Urothelium cell line (cell line): ENCODE measurements at regions not wholly inside any gene's neighbourhood (a gene's known extent, or its start where the extent isn't known, plus 50 kb on each side); places are given as distances from the start of the nearest gene placed in this dataset.

Source experiments
- DNase-seq: peaks from one replicate; pipeline ENCODE4 v3.0.0; 2011; ENCODE audit warnings: low spot score, mixed read lengths
- FAIRE-seq: peaks from 2 replicates; lab custom pipeline; 2011; peaks lifted over from hg19 to GRCh38; lab: Jason Lieb, UNC

DNA sequence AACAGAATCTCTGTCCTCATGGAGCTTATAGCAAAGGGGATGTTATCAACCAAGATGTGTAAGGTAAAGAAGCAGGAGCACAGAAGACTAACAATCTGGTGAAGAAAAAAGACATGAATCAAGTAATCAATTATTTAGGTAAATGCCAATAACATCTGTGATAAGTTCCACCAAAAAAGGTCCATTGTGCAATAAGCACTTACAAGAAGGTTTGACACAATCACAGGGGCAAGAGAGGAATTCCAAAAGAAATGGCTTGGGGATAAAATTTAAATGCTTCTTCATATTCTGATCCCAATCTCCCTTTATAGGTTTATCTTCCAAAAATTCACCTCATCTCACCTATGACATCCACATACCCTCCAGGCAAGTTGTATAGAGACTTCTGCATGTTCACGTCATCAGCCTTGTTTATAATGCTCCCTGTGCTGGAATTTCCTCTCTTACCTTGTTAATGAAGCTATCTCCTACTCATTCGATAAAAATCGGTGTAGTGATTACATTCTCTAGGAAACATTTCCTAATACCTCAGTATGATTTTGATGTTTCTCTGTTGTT is 53.6 kb upstream of the DPT start:
- no peak for FAIRE-seq
- DNase-seq: no peak

DNA sequence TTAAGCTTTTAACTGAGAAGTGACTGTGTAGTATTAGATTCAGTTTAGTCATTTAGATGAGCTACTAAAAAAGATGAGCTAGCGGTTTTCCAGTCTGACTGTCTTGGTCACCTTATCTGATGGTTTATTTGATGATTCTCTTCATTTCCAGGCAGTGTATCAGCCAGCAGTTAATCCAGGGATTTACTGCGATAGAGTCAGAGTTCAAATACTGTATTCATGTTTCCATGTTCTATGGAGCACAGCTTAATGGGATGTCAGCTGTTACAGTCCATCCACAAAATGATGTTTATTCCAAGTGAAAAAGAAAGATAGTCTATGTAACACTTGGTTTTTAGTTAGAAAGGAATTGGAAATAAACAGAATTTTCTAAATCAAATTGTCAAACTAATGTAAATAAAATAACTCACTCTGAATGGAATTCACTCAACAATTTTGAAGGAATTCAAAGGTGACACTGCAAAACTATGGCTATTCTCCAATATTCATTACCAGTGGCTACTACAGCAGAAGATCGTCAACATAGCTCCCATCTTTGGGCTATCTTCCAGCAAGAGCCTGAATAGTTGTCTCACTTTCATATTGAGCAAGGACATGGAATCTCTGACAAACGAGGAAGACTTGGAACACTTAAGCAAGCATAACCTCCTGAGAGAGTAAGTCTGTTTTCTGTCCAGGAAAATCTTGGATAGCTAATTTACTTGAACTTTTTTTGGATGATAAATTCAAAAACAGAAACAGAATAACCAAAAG is 54.6 kb upstream of the DPT start:
- FAIRE-seq (no peak), DNase-seq (no peak)

DNA sequence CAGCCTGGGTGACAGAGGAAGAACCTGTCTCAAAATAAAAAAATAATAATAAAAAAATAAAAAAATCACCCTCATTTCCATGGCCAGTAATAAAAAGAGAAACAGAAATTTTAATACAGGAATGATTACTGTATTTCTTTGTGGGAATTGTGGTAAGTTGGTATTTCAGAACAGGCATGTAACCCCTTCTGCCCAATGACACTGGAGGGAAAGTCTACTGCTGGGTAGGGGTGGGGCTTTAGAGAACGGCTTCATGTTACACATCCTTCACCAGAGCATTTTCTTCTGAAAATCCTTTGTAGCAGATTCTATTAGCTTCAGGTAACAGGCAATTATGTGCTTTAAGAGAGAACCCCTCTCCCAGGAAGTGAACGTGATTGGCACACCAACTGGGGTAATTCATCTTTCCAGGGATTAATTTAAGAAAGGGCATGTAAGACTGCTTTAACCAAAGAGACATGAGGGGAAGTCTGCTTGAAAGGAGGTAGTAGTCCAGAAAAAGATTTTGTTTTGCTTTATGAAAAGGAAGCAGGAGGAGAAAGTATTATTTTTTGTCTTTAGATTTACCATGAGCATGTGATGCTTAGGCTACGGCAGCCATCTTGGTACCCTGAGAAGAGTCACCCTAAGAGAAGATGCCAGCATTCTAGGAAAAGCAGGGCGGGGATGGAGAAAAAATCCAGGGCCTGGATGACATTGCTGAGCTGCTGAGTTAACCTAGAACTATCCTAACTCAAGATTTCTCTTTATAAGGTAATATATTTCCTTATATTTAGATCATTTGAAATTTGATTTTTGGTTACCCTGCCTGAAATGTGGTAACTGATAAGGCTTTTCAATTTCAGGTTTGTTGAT is 57.7 kb upstream of the DPT start:
- DNase-seq: no peak

DNA sequence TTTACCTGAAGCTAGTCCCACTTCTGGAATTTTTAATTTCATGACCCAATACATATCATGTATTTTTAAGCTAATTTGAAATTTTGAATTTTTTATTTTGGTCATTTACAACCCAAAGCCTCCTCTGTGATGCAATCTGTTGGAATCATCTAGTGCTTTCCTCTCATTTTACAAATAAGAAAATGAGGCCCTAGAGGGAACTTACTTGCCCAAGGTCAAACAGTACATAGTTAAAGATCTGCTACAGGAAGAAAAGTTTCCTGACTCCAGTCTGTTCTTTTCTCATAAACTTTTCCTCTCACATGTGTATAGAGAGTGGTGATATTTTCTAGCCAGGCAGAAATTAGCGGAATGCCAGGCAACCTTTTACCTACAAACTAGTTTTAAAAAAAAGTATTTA is 59.3 kb upstream of the DPT start:
- DNase-seq: no peak
- no peak for FAIRE-seq

More for the DNA sequence above, 57.7 kb upstream of the DPT start:
- FAIRE-seq: no peak

DNA sequence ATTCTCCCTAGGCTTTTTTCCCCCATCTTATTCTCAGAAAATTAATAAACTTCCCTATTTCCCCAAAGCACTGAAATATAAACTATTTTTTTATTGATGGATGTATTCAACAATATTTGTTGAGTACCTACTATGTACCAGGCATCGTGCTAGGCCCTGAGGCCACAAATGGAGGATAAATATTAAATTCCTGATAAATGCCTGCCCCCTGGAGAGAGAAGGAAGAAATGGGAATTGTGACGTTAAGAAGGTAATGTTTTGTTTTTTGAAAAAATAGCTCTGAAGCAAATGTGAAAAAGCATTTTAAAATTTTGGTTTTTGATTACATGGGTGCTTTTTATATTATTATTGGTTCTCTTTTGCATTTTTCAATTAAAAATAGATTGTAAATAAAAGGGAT is 60.5 kb upstream of the DPT start:
- DNase-seq: no peak
- no peak for FAIRE-seq

DNA sequence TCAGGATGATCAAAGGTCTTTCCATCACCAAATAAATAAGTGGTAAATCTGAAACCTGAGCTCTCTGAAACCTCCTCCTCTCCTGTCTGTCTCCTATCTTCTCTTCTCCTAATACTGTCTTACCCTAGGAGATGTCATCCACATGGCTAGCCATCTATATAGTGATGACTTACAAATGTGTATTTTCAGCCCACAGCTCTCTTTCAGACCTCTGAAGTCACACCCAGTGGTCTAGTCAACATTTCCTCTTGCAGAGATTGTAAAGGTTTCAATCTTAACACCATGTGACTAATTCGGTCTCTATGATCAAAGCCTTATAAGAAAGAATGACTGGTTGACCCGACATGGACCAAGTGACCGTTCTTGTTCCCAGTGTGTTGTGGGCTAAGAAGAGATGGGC is 63.1 kb upstream of the DPT start:
- no peak for DNase-seq
- no peak for FAIRE-seq

DNA sequence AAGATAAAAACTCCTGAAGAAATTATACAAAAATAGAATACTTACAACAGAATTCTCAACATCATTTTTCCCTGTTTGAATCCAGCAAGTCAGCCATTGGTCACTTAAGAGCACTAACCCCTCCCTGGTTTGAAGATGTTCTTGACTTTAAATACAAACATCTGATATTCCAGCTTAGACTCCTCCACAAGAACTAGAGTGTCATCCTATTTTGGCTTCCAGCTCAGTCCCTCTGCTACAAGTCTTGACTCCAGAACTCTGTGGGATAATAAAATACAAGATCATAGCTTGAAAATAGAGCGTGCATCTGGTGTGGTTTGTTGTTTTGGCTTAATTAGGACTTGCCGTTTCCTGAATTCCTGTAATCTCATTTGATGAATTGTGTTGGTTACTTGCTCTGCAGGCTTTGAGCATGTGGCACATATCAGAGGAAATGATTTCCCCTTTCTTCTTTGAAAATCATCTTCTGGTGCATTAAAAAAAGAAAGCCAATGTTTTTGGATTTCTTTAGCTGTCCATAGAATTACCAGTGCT is 63.7 kb upstream of the DPT start:
- no peak for FAIRE-seq
- no peak for DNase-seq

DNA sequence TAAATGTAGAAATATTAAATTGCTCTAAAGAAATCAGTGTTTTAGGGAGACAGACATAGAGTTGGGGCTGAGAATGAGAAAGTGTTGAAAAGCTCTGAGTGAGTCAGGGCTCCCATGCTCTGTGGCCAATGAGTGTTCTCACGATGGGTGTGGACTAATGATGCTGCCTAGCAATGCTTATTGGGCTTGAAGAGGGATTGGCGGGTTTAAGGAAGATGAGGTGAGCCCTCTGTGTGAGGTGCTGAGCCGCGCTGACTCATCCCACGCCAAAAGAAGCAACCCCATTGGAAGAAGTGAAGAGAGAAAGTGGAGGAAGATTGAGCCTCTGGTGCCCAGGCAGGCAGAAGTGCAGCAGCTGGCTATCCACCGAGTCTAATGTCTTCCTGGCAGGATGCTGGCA is 65.1 kb upstream of the DPT start:
- DNase-seq (peak; percentile 9), FAIRE-seq (no peak)

DNA sequence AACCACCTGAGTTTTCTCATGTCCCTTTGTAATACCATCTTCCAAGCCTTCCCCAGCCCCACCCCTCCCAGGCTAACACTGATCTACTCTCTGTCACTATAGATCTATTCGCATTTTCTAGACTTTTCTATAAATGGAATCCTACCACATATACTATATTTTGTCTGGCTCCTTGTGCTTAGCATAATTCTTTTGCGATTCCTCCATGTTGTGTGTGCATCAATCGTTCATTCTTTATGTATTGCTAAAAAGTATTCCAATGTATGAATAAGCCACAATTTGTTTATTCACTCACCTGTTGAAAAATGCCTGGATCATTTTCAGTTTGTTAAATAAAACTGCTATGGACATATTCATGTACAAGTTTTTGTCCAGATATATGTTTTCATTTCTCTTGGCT is 66.7 kb upstream of the DPT start:
- FAIRE-seq (no peak), DNase-seq (no peak)

DNA sequence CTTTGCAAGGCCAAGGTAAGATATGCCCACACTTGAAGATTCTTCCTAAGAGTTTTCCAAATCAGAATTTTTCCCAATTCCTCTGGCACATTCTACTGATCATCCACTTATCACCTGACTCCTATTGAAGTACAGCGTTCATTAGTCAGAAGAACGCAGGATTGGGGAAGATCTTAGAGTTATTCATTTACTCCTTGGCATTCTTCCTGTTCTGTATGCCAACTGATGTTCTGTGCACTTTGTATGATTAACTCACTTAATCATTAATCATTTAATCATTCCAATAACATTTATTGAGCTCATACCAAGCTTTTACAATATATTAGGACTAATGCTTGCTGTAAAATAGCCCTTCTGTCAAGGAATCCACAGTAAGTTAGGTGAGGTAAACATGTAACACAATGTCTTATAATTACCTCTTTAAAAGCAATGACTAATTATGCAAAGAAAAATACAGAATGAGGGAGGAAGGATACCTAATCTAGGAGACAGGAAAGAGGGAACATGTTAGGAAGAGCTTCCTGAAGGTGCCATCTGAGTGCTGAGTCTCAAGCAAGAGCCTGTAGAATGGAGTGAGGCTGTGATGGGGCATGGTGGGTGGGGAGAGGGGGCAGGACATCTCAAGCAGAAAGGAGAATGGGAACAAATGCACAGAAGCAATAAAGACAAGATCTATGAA is 71.1 kb upstream of the DPT start:
- DNase-seq: no peak
- no peak for FAIRE-seq

DNA sequence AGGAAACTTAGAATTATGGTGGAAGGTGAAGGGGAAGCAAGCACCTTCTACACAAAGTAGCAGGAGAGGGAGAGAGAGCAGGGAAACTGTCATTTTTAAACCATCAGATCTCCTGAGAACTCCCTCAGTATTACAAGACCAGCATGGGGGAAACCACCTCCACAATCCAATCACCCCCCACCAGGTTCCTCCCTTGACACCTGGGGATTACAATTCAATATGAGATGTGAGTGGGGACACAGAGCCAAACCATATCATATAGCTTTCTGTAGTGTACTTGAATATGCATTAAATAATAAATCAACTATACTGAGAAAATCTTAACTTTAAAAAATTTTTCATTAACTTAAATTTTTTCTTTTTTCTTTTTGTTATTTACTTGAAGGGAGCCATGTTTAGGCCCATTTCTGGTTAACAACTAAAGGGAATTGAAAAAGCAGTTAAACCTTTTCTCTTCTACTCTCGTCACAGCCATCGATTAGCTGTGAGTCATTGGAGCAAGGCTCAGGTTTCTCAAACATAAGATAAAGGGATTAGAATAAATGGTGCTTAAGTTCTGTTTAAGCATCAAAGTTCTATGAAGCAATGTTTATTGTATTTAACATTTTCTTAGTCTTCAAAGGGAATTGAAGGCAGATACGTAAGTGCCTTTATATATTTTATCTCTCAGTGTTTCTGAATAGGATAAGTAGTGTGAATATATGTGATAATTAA is 72.2 kb upstream of the DPT start:
- FAIRE-seq (no peak), DNase-seq (no peak)

DNA sequence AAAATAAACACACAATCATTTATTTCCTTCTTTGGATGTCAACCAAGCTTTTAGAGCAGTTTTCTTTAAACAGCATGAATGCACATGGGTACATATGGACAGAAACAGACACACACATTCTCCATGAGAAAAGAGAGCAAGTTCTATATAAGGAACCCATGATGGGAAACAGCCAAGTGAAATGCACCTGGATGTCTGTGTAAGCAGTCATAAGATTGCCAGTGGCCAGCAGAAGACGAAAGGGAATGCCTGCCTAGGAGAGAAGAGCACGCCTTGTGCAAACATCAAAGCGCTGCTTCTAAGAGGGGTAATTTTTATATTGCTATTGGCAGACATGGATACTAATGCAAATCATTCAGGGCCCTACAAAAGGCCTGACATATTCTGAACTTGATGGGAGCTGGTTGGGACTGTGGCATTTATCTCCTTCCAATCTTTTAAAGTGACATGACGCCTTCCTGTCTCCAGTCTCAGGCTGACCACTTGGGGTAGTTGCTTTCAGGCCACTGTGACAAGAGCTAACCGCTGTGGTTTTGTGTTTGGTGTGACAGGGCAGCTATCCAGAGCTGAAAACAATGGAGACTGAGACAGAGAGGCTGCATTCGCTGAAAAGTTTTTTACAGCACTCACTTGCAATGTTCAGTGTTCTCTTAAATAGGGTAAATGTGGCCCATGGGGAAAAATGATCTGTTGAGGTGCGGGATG is 75.0 kb upstream of the DPT start:
- no peak for FAIRE-seq
- no peak for DNase-seq

DNA sequence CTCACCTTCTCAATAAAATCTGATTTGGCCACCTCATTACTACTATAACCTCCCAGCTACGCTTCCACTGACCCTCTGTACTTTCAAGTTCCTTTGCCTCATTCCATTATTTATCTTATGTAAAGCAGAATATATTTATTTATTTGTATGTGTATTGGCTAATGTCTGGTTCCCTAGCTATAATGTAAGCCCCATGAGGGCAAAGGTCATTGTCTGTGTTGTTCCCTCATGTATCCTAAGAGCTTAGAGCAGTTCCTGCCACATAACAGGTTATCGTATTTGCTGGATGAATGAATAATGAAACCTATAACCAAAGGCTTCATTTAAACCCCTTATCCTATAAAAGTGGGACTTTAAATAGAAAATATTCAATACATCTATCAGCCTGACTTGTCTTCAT is 77.9 kb upstream of the DPT start:
- DNase-seq: no peak
- FAIRE-seq: no peak

DNA sequence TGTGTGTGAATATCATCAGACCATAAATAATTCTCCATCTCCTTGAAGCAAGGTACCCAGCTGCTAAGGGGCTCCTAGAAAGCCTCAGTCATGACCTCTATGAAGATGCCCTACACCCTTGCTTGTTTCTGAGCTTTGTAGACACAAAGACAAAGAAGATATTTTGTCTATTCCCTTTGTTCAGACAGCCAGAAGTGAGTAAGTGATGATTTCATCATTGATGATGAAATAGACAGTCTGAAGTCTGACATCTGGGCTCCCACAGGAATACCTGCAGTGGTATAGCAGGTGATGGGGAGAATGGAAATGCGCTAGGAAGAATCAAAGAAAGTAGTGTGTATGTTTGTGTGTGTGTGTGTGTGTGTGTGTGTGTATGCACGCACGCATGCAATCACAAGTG is 82.2 kb upstream of the DPT start:
- FAIRE-seq (no peak), DNase-seq (no peak)

DNA sequence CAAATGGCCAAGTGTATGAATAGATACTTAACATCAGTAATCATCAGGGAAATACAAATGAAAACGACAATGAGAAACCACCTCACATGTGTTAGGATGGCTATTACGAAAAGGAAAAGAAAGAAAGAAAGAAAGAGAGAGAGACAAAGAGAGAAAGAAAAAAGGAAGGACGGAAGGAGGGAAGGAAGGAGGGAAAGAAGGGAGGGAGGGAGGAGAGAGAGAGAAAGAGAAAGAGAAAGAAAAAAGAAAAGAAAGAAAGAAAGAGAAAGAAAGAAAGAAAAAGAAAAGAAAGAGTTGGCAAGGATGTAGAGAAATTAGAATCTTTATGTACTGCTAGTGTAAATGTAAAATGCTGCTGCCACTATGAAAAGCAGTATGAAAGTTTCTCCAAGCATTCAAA is 90.7 kb upstream of the DPT start:
- DNase-seq (no peak), FAIRE-seq (no peak)

DNA sequence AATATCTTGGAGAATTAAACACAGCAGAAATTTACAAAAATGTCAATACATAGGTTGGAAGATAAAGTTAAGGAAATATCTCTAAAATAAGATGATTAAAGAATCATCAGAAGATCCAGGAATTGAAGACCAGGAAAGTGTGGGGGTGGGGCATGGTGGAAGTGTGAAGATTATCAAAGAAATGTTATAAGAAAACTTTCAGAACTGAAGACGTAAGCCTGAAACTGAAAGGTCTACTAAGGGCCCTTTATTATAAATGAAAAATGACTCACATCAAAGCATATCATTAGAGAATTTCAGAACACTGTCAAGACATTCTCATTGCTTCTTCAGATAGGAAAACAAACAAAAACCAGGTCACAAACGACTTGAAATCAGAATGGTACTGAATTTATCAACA is 92.4 kb upstream of the DPT start:
- FAIRE-seq (no peak), DNase-seq (no peak)

DNA sequence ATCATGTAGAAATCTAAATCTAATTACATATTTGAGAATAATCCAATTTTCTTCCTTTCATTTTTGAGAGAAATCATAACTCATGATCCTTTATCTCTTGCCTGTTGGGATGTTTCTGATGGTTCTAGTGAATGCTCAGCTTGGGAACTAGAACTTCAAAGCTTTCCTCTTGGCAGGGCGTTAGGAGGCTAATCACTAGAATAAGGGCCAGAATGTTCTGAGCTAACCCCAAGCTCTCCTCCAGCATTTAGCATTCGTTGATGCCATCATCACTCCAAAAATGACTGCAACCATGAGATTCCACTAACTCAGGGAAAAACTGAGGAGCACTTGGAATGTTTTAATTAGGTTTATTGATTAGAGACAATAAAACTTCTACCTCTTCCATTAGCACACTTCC is 93.9 kb upstream of the DPT start:
- no peak for FAIRE-seq
- DNase-seq: no peak

DNA sequence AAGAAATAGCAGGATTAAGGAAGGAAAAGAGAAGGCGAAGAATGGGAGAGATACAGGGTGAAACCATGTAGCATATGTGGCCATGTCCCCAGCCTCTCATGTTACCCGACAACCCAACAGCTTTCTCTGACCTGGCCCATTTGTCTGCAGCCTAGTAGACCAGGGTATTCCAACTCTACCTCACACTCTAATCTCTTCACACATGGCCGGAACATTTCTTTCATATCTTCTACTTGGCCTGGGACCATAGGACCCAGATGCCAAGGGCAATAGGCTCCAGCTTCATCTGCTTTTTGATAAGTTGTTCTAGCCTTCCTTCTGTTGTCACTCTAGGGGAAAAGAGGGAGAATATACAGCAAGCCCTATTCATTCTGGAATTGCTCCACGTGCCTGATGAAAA is 95.0 kb upstream of the DPT start:
- no peak for DNase-seq
- FAIRE-seq: no peak

DNA sequence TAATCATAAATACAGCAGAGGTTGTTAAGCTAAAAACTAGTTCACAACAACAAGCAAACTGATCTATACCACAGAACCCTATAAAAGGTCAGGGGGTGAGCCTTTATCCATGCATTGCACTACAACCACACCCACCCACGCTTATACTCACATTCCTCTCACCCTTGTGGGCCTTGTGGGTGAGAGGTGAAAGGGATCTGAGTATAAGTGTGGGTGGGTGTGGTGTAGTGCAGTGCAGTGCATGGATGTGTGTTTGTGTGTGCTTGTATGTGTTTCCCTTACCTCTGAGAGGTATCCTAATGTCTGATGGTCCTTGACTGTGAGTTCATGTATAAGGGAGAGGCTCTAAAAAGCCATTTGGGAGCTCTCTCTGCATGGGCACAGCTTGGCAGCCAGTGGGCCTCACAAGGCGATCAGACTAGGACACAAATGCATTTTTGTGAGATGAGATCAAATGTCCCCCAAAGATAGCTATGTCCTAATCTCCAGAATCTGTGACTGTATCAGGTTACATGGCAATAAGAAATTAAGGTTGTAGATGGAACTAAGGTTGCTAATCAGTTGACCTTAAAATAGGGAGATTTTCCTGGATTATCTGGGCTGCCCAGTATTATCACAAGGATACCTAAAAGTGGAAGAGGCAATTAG is 95.5 kb upstream of the DPT start:
- no peak for FAIRE-seq
- DNase-seq: no peak

DNA sequence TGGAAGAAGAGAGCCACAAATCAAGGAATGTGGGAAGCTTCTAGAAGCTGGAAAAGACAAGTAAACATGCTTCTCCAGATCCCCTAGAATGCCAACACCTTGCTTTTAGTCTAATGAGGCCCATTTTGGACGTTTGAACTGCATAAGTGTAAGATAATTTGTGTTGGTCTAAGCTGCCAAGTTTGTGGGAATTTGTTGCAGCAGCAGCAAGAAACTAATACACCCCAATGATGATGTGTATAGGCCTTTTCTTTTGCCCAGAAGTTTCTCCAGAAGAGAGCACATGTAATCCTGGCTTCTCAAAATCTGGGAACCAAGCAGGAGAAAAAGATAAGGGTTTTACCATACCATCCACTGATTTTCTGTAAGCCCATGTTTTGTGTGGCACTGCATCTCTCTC is 96.1 kb upstream of the DPT start:
- FAIRE-seq (no peak), DNase-seq (no peak)
